ENCODE measurements at regions not wholly inside any gene's neighbourhood (a gene's known extent, or its start where the extent isn't known, plus 50 kb on each side); places are given as distances from the start of the nearest gene placed in this dataset.

DNA sequence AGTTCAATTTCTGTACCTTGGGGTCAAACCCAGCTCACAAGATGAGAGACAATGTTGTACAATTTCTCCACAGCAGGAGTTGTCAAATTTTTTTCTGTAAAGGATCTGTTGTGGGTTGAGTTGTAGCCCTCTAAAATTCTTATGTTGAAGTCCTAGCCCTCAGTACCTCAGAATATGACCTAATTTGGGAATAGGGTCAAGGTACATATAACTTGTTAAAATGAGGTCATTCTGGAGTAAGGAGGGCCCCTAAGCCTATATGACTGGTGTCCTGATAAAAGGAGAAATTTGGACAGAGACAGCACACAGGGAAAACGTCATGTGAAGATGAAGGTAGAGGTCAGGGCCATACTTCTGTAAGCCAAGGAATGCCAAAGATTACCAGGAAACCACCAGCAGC, 264.9 kb downstream of the TTC8 start:
- TF ChIP-seq, protein P1, sequence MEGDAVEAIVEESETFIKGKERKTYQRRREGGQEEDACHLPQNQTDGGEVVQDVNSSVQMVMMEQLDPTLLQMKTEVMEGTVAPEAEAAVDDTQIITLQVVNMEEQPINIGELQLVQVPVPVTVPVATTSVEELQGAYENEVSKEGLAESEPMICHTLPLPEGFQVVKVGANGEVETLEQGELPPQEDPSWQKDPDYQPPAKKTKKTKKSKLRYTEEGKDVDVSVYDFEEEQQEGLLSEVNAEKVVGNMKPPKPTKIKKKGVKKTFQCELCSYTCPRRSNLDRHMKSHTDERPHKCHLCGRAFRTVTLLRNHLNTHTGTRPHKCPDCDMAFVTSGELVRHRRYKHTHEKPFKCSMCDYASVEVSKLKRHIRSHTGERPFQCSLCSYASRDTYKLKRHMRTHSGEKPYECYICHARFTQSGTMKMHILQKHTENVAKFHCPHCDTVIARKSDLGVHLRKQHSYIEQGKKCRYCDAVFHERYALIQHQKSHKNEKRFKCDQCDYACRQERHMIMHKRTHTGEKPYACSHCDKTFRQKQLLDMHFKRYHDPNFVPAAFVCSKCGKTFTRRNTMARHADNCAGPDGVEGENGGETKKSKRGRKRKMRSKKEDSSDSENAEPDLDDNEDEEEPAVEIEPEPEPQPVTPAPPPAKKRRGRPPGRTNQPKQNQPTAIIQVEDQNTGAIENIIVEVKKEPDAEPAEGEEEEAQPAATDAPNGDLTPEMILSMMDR (IDR thresholded peaks at IDR 0.05 in 8 of 11, conservative IDR thresholded peaks at IDR 0.05 in 3 of 11) = no peak
- TF ChIP-seq POLR2A (IDR thresholded peaks at IDR 0.05) (no peak), POLR2AphosphoS5 (IDR thresholded peaks at IDR 0.05) (no peak)
